Panc1 (cell line): ENCODE measurements at regions not wholly inside any gene's neighbourhood (a gene's known extent, or its start where the extent isn't known, plus 50 kb on each side); places are given as distances from the start of the nearest gene placed in this dataset.

Source experiments
- ATAC-seq: fragments of 200-7000 bp; cut with Tn5 transposase; 2 replicates; pipeline ENCODE4 v1.9.1; 2020; ENCODE audit warnings: mild to moderate bottlenecking, moderate library complexity
- BruUV-seq: library from RNA; stranded (reverse); fragments of 400-500 nt; replicated peaks from 2 replicates; lab custom pipeline; 2021; lab: Mats Ljungman, UMichigan
- CTCF ChIA-PET: fragments of 300-600 bp; sonication (Branson Sonifier 250); formaldehyde crosslinking; loops from one replicate; lab custom pipeline; 2022; ENCODE audit warnings: antibody characterized with exemption; lab: Charles Lee
- POLR2A ChIA-PET: fragments of 300-600 bp; sonication (Branson Sonifier 250); formaldehyde crosslinking; loops from one replicate; lab custom pipeline; 2022; ENCODE audit warnings: antibody characterized with exemption; lab: Charles Lee
- DNase-seq: peaks from one replicate; pipeline ENCODE4 v3.0.0-alpha.2; 2010; ENCODE audit warnings: low read depth, low spot score
- H3K27ac ChIP-seq: 2 replicates; pipeline ENCODE4 v1.5.1; 2011; ENCODE audit warnings: mild to moderate bottlenecking, low read length, inconsistent platforms
- H3K27me3 ChIP-seq: fragments of 200-500 bp; sonication (Bioruptor generic); 2 replicates; pipeline ENCODE4 v1.6.0; 2014; ENCODE audit warnings: low read length, inconsistent platforms; ENCODE audit not compliant: control insufficient read depth, insufficient read depth
- H3K36me3 ChIP-seq: fragments of 200-500 bp; sonication (Bioruptor generic); 2 replicates; pipeline ENCODE4 v1.5.1; 2014; ENCODE audit warnings: inconsistent platforms, mild to moderate bottlenecking, low read length, moderate library complexity; ENCODE audit not compliant: control insufficient read depth, insufficient read depth
- H3K4me1 ChIP-seq: 2 replicates; pipeline ENCODE4 v1.5.1; 2011; ENCODE audit warnings: inconsistent platforms, mild to moderate bottlenecking, low read length, moderate library complexity; ENCODE audit not compliant: control insufficient read depth, insufficient read depth
- H3K4me3 ChIP-seq, 2 experiments: 2 replicates each; pipeline ENCODE4 v1.5.1; 2011 to 2012; ENCODE audit warnings: low read depth in 2 of 2, low read length in 2 of 2, mild to moderate bottlenecking in 2 of 2, inconsistent platforms in 1 of 2, moderate library complexity in 1 of 2
- H3K9me3 ChIP-seq: fragments of 200-500 bp; sonication (Bioruptor generic); 2 replicates; pipeline ENCODE4 v1.5.1; 2014; ENCODE audit warnings: low read depth, mild to moderate bottlenecking, inconsistent platforms, low read length, moderate library complexity; ENCODE audit not compliant: control insufficient read depth, insufficient read depth
- POLR2AphosphoS5 ChIP-seq: IDR thresholded peaks from 2 replicates; pipeline ENCODE4 v1.6.1; 2012; ENCODE audit warnings: mild to moderate bottlenecking, low read depth, low read length, moderate library complexity
- REST ChIP-seq, 2 experiments: IDR thresholded peaks; 2 replicates each; pipeline ENCODE4 v1.6.1; 2011 to 2012; ENCODE audit warnings: low read depth in 2 of 2, control low read depth in 1 of 2, low read length in 1 of 2, mild to moderate bottlenecking in 1 of 2, moderate library complexity in 1 of 2; ENCODE audit not compliant: insufficient read depth in 1 of 2
- SIN3A ChIP-seq: IDR thresholded peaks from 2 replicates; pipeline ENCODE4 v1.6.1; 2012; ENCODE audit warnings: low read depth, mild to moderate bottlenecking, low read length, moderate library complexity, borderline replicate concordance; ENCODE audit not compliant: insufficient read depth
- TCF7L2 ChIP-seq: IDR thresholded peaks from 2 replicates; pipeline ENCODE4 v1.6.1; 2011; ENCODE audit warnings: mild to moderate bottlenecking, low read depth, low read length, inconsistent platforms
- in situ Hi-C: cut with HindIII; loops from 2 replicates; pipeline ENCODE4 v1.10.0; 2016; ENCODE audit warnings: low sequenced_read_pairs, low pct_unique_long_range_greater_than_20kb
- intact Hi-C: fragments of 100-400 bp; cut with micrococcal nuclease; formaldehyde crosslinking; loops from one replicate; pipeline ENCODE4 v1.10.0; 2022; ENCODE audit not compliant: unreplicated experiment
- TF ChIP-seq, protein P1 (sequence below): fragments of 450-650 bp; IDR thresholded peaks from 2 replicates; pipeline ENCODE4 v1.5.1; 2017; ENCODE audit warnings: mild to moderate bottlenecking

DNA sequence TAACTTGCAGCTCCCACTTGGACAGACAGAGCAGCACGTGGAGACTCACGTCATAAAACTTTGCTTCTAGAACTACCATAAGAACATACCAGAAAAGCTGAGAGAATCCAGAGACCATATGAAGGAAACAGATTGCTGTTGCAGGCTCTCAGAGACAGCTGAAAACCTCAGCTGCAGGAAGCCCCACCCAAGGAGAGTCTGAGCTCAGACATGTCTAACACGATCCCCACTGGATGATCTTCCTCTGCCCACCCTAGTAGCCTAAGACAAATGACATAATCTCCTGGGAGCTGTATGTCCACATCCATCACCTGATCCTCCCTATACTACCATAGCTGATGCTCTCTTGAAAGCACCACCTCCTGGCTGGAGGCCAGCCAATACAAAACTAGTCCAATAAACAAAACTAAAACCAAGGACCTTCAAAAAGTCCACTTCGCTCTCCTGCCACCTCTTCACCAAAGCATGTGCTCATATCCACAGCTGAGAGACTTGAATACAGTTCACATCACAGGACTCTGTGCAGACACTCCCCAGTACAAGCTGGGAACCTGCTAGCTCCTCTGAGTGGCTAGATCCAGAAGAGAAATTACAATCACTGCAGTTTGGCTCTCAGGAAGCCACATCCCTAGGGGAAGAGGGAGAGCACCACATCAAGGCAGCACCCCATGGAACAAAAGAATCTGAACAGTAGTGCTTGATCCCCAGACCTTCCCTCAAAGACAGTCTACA, 257.4 kb downstream of the TRIM36 start:
- H3K36me3 ChIP-seq: no peaks in the 10 kb centered on the region
- POLR2A ChIA-PET: no interaction called here
- intact Hi-C loops: no loop called here

DNA sequence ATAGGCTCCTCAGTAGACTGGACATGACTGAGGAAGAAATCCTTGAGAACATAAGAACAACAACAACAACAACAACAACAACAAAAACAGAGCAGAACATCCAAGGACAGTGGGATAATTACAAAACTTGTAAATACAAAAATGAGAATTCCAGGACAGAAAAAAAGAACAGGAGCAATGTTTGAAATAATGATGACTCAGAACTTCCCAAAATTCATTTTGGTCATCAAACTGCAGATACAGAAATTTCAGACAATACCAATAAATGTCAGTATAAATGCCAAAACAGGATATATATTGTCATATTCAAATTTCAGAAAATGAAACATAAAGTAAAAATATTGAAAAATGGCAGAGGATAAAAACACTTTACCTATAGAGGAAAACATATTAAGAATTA, 259.0 kb downstream of the TRIM36 start:
- intact Hi-C loops (no loop called here), in situ Hi-C loops (no loop called here)
- Histone ChIP-seq H3K36me3 (no peaks in the 10 kb centered on the region), H3K27me3 (no peaks in the 10 kb centered on the region), H3K4me1 (no peaks in the 10 kb centered on the region), H3K4me3 (no peak overlapping the region), H3K27ac (no peak overlapping the region), H3K9me3 (no peaks in the 10 kb centered on the region)
- ATAC-seq (no peak), DNase-seq (no peak)
- POLR2A ChIA-PET: no interaction called here
- CTCF ChIA-PET: no interaction called here
- TF ChIP-seq, protein P1, sequence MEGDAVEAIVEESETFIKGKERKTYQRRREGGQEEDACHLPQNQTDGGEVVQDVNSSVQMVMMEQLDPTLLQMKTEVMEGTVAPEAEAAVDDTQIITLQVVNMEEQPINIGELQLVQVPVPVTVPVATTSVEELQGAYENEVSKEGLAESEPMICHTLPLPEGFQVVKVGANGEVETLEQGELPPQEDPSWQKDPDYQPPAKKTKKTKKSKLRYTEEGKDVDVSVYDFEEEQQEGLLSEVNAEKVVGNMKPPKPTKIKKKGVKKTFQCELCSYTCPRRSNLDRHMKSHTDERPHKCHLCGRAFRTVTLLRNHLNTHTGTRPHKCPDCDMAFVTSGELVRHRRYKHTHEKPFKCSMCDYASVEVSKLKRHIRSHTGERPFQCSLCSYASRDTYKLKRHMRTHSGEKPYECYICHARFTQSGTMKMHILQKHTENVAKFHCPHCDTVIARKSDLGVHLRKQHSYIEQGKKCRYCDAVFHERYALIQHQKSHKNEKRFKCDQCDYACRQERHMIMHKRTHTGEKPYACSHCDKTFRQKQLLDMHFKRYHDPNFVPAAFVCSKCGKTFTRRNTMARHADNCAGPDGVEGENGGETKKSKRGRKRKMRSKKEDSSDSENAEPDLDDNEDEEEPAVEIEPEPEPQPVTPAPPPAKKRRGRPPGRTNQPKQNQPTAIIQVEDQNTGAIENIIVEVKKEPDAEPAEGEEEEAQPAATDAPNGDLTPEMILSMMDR: no peak
- TF ChIP-seq REST (IDR thresholded peaks at IDR 0.05; ENCODE audit: insufficient read depth in 1 of 2, low read depth in 2 of 2, low read length in 1 of 2) (no peak), TCF7L2 (no peak)
- BruUV-seq: no TSS peak

More for the DNA sequence above, 257.4 kb downstream of the TRIM36 start:
- Histone ChIP-seq H3K4me1 (no peaks in the 10 kb centered on the region), H3K9me3 (no peaks in the 10 kb centered on the region), H3K27me3 (no peaks in the 10 kb centered on the region), H3K27ac (no peak overlapping the region), H3K4me3 (no peak overlapping the region)
- DNase-seq: no peak
- CTCF ChIA-PET: no interaction called here
- in situ Hi-C loops: no loop called here
- TF ChIP-seq POLR2AphosphoS5 (no peak), TCF7L2 (no peak), REST (IDR thresholded peaks at IDR 0.05; ENCODE audit: insufficient read depth in 1 of 2, low read depth in 2 of 2, low read length in 1 of 2) (no peak), SIN3A (no peak)
- TF ChIP-seq, protein P1: no peak
- ATAC-seq: no peak
- BruUV-seq: no TSS peak
